ENCODE measurements at regions not wholly inside any gene's neighbourhood (a gene's known extent, or its start where the extent isn't known, plus 50 kb on each side); places are given as distances from the start of the nearest gene placed in this dataset.

DNA sequence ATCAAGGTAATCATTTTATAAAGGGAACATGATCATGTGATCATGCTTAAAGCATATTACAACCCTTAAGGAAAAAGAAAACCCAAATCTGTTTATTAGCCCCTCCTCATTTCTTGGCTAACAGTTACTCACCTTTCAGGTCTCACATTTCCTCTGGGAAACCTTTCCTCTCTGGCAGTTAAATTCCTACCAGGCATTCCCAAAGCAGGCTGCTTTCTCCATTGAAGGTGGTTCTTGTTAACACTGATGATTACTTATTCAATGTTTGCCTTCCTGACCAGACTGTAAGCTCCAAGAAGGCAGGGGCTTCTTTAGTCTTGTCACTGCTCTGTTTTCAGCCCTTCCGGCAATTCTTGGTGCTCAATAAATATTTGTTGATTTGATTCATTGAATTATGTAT, 59.9 kb downstream of the PLK2 start:
- ChIA-PET POLR2A (no interaction called here), CTCF (no interaction called here)
- Histone ChIP-seq H3K27ac (ENCODE audit: low read depth in 2 of 2, low read length in 1 of 2) (no peak overlapping the region), H3F3A (replicated peaks; ENCODE audit: insufficient read depth) (no peaks in the 10 kb centered on the region), H3K9me2 (no peaks in the 10 kb centered on the region), H2AFZ (ENCODE audit: low read depth) (no peak overlapping the region), H4K20me1 (ENCODE audit: insufficient read depth) (no peaks in the 10 kb centered on the region), H3K79me2 (ENCODE audit: insufficient read depth) (no peaks in the 10 kb centered on the region), H3K9ac (no peak overlapping the region), H3K4me1 (ENCODE audit: control insufficient read depth in 1 of 2, insufficient read depth in 2 of 2, low read depth in 1 of 2, low read length in 1 of 2) (no peaks in the 10 kb centered on the region), H3K27me3 (ENCODE audit: insufficient read depth) (no peaks in the 10 kb centered on the region), H3K4me2 (no peak overlapping the region), H3K9me3 (no peaks in the 10 kb centered on the region), H3K36me3 (replicated peaks in 1 of 2; ENCODE audit: control insufficient read depth in 1 of 2, insufficient read depth in 2 of 2, low read length in 1 of 2) (no peaks in the 10 kb centered on the region), H3K4me3 (ENCODE audit: low read depth in 2 of 2, low read length in 1 of 2) (no peak overlapping the region)
- TF ChIP-seq MAX (IDR thresholded peaks at IDR 0.05; ENCODE audit: low read depth) (no peak), SMC3 (IDR thresholded peaks at IDR 0.05; ENCODE audit: low read depth, low read length) (no peak), GABPA (IDR thresholded peaks at IDR 0.05; ENCODE audit: low read depth) (no peak), USF2 (IDR thresholded peaks at IDR 0.05; ENCODE audit: borderline replicate concordance, low read depth, low read length) (no peak), NFIC (IDR thresholded peaks at IDR 0.05; ENCODE audit: borderline replicate concordance) (no peak), FOXM1 (IDR thresholded peaks at IDR 0.05; ENCODE audit: low read depth) (no peak), GATA2 (CRISPR knock-in tag; IDR thresholded peaks at IDR 0.05) (no peak), POLR2AphosphoS5 (IDR thresholded peaks at IDR 0.05; ENCODE audit: low read depth, low read length) (no peak), TEAD4 (IDR thresholded peaks at IDR 0.05; ENCODE audit: borderline replicate concordance, insufficient read depth) (no peak), EZH2phosphoT487 (IDR thresholded peaks at IDR 0.05; ENCODE audit: borderline replicate concordance, low read depth) (no peak), EP300 (IDR thresholded peaks at IDR 0.05; ENCODE audit: borderline replicate concordance in 1 of 2, low read depth in 1 of 2, low read length in 1 of 2) (no peak), SIN3A (IDR thresholded peaks at IDR 0.05; ENCODE audit: borderline replicate concordance, low read depth, low read length) (no peak), MXI1 (IDR thresholded peaks at IDR 0.05; ENCODE audit: low read depth, low read length) (no peak), REST (IDR thresholded peaks at IDR 0.05; ENCODE audit: low read depth, low read length) (no peak)
- TF ChIP-seq, protein P1, sequence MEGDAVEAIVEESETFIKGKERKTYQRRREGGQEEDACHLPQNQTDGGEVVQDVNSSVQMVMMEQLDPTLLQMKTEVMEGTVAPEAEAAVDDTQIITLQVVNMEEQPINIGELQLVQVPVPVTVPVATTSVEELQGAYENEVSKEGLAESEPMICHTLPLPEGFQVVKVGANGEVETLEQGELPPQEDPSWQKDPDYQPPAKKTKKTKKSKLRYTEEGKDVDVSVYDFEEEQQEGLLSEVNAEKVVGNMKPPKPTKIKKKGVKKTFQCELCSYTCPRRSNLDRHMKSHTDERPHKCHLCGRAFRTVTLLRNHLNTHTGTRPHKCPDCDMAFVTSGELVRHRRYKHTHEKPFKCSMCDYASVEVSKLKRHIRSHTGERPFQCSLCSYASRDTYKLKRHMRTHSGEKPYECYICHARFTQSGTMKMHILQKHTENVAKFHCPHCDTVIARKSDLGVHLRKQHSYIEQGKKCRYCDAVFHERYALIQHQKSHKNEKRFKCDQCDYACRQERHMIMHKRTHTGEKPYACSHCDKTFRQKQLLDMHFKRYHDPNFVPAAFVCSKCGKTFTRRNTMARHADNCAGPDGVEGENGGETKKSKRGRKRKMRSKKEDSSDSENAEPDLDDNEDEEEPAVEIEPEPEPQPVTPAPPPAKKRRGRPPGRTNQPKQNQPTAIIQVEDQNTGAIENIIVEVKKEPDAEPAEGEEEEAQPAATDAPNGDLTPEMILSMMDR (IDR thresholded peaks at IDR 0.05): no peak
- no peak for DNase-seq
- WGBS (ENCODE audit: low lambda C conversion rate): 100% methylated on average over 1 of the region's 1 CpG
